GM23338 (cell line): ENCODE measurements at regions not wholly inside any gene's neighbourhood (a gene's known extent, or its start where the extent isn't known, plus 50 kb on each side); places are given as distances from the start of the nearest gene placed in this dataset.

Experiments
- CREB1 ChIP-seq: fragments of 250-450 bp; sonication (Bioruptor Pico); IDR thresholded peaks from 2 replicates; pipeline ENCODE4 v1.5.0; 2020; ENCODE audit warnings: low read depth, mild to moderate bottlenecking, moderate library complexity
- CTCF ChIP-seq, 2 experiments: fragments of 200-600 bp in 1 of 2; sonication (generic) in 1 of 2; conservative IDR thresholded peaks; 2 replicates each; pipeline versions ENCODE4 v1.5.1 to v1.6.1; 2016 to 2017; ENCODE audit warnings: antibody characterized with exemption in 2 of 2, low read depth in 2 of 2, mild to moderate bottlenecking in 2 of 2, moderate library complexity in 1 of 2
- NANOG ChIP-seq: IDR thresholded peaks from 2 replicates; pipeline ENCODE4 v1.6.1; 2016; ENCODE audit warnings: antibody characterized with exemption, borderline replicate concordance
- POLR2AphosphoS5 ChIP-seq: IDR thresholded peaks from 2 replicates; pipeline ENCODE4 v1.6.1; 2016; ENCODE audit warnings: antibody characterized with exemption, low read depth
- REST ChIP-seq: IDR thresholded peaks from one replicate; pipeline ENCODE4 v1.6.1; 2018; ENCODE audit warnings: antibody characterized with exemption; ENCODE audit not compliant: unreplicated experiment
- TF ChIP-seq, protein P1 (sequence below): fragments of 250-450 bp; sonication (Bioruptor Pico); IDR thresholded peaks from 2 replicates; pipeline ENCODE4 v1.5.0; 2020; ENCODE audit warnings: mild to moderate bottlenecking, moderate library complexity

- TF ChIP-seq CTCF (conservative IDR thresholded peaks at IDR 0.05; ENCODE audit: low read depth in 2 of 2) (no peak), NANOG (no peak), REST (no peak), POLR2AphosphoS5 (no peak), CREB1 (CRISPR knock-in tag) (no peak)
- TF ChIP-seq, protein P1, sequence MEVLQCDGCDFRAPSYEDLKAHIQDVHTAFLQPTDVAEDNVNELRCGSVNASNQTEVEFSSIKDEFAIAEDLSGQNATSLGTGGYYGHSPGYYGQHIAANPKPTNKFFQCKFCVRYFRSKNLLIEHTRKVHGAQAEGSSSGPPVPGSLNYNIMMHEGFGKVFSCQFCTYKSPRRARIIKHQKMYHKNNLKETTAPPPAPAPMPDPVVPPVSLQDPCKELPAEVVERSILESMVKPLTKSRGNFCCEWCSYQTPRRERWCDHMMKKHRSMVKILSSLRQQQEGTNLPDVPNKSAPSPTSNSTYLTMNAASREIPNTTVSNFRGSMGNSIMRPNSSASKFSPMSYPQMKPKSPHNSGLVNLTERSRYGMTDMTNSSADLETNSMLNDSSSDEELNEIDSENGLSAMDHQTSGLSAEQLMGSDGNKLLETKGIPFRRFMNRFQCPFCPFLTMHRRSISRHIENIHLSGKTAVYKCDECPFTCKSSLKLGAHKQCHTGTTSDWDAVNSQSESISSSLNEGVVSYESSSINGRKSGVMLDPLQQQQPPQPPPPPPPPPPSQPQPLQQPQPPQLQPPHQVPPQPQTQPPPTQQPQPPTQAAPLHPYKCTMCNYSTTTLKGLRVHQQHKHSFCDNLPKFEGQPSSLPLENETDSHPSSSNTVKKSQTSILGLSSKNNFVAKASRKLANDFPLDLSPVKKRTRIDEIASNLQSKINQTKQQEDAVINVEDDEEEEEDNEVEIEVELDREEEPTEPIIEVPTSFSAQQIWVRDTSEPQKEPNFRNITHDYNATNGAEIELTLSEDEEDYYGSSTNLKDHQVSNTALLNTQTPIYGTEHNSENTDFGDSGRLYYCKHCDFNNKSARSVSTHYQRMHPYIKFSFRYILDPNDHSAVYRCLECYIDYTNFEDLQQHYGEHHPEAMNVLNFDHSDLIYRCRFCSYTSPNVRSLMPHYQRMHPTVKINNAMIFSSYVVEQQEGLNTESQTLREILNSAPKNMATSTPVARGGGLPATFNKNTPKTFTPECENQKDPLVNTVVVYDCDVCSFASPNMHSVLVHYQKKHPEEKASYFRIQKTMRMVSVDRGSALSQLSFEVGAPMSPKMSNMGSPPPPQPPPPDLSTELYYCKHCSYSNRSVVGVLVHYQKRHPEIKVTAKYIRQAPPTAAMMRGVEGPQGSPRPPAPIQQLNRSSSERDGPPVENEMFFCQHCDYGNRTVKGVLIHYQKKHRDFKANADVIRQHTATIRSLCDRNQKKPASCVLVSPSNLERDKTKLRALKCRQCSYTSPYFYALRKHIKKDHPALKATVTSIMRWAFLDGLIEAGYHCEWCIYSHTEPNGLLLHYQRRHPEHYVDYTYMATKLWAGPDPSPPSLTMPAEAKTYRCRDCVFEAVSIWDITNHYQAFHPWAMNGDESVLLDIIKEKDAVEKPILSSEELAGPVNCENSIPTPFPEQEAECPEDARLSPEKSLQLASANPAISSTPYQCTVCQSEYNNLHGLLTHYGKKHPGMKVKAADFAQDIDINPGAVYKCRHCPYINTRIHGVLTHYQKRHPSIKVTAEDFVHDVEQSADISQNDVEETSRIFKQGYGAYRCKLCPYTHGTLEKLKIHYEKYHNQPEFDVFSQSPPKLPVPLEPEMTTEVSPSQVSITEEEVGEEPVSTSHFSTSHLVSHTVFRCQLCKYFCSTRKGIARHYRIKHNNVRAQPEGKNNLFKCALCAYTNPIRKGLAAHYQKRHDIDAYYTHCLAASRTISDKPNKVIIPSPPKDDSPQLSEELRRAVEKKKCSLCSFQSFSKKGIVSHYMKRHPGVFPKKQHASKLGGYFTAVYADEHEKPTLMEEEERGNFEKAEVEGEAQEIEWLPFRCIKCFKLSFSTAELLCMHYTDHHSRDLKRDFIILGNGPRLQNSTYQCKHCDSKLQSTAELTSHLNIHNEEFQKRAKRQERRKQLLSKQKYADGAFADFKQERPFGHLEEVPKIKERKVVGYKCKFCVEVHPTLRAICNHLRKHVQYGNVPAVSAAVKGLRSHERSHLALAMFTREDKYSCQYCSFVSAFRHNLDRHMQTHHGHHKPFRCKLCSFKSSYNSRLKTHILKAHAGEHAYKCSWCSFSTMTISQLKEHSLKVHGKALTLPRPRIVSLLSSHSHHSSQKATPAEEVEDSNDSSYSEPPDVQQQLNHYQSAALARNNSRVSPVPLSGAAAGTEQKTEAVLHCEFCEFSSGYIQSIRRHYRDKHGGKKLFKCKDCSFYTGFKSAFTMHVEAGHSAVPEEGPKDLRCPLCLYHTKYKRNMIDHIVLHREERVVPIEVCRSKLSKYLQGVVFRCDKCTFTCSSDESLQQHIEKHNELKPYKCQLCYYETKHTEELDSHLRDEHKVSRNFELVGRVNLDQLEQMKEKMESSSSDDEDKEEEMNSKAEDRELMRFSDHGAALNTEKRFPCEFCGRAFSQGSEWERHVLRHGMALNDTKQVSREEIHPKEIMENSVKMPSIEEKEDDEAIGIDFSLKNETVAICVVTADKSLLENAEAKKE = no peak
Observed at GRCh38 chr1:98559291-98559690, 102.2 kb upstream of the SNX7 start.
